ENCODE measurements at regions not wholly inside any gene's neighbourhood (a gene's known extent, or its start where the extent isn't known, plus 50 kb on each side); places are given as distances from the start of the nearest gene placed in this dataset.
"Not testable (repeated sequence)": the region's sequence is repeated elsewhere in the genome, so short reads cannot be mapped to it uniquely, and the experiment has no call there.

GRCh38 chr6:19562468-19562867, 274.7 kb upstream of the ID4 start:
- no peak for DNase-seq

GRCh38 chr6:19569563-19569962, 267.6 kb upstream of the ID4 start:
- no peak for DNase-seq

GRCh38 chr6:19571176-19571575, 266.0 kb upstream of the ID4 start:
- DNase-seq, result no peak

GRCh38 chr6:19578481-19578880, 258.7 kb upstream of the ID4 start:
- no peak for DNase-seq

- not testable (repeated sequence) for DNase-seq
Measured at GRCh38 chr6:19584207-19584606, 253.0 kb upstream of the ID4 start.

- DNase-seq, result no peak
Measured at GRCh38 chr6:19587238-19587942, 249.8 kb upstream of the ID4 start.

GRCh38 chr6:19590501-19591131, 246.6 kb upstream of the ID4 start:
- no peak for DNase-seq

GRCh38 chr6:19597809-19598320, 239.3 kb upstream of the ID4 start:
- DNase-seq, result no peak

- DNase-seq, result no peak
Measured at GRCh38 chr6:19599796-19600464, 237.2 kb upstream of the ID4 start.

- peak; percentile 60 for DNase-seq
Measured at GRCh38 chr6:19602434-19603013, 234.6 kb upstream of the ID4 start.

GRCh38 chr6:19603721-19604120, 233.4 kb upstream of the ID4 start:
- no peak for DNase-seq

- peak; percentile 47 for DNase-seq
Measured at GRCh38 chr6:19605624-19606023, 231.5 kb upstream of the ID4 start.

GRCh38 chr6:19608546-19608945, 228.6 kb upstream of the ID4 start:
- DNase-seq, result no peak

GRCh38 chr6:19609972-19610641, 227.1 kb upstream of the ID4 start:
- no peak for DNase-seq

- DNase-seq, result not testable (repeated sequence)
Measured at GRCh38 chr6:19612672-19613466, 224.3 kb upstream of the ID4 start.

- DNase-seq, result no peak
Measured at GRCh38 chr6:19613678-19614077, 223.5 kb upstream of the ID4 start.

GRCh38 chr6:19616022-19616421, 221.1 kb upstream of the ID4 start:
- no peak for DNase-seq

GRCh38 chr6:19632230-19632629, 204.9 kb upstream of the ID4 start:
- peak; percentile 94 for DNase-seq

GRCh38 chr6:19632786-19633185, 204.4 kb upstream of the ID4 start:
- DNase-seq, result peak; percentile 15

- no peak for DNase-seq
Measured at GRCh38 chr6:19635728-19636127, 201.4 kb upstream of the ID4 start.

- DNase-seq, result no peak
Measured at GRCh38 chr6:19637010-19637409, 200.2 kb upstream of the ID4 start.

- DNase-seq, result no peak
Measured at GRCh38 chr6:19638931-19639330, 198.2 kb upstream of the ID4 start.

All from NCI-H1436 treated with DMSO at 0.1 percent for 48 hours (cell line).